ENCODE measurements at regions not wholly inside any gene's neighbourhood (a gene's known extent, or its start where the extent isn't known, plus 50 kb on each side); places are given as distances from the start of the nearest gene placed in this dataset.

DNA sequence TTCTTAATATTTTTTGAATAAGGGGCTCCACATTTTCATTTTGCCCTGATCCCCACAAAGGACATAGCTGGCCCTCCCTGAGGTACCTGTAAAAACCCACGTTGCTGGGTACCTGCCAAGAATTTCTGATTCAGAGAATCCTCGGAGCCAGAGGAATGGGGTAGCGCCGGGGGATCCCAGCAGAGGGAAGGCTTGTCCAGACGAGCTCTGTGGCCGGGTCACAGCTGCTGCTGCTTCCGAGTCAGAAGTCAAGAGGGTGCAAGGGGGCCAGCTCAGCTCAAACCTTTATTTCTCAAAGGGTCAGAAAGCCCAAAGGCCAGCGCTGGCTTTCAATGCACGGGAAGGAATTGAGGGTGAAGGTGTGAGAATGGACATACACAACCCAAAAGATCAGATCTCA, 68.9 kb upstream of the SDK2 start:
- peak; percentile 40 for DNase-seq
- Mint-ChIP-seq H3K4me3 (ENCODE audit: unreplicated experiment) (no peak overlapping the region), H3K4me1 (ENCODE audit: low read depth, unreplicated experiment) (peaks cover 37% of the 10 kb centered on the region), H3K27ac (ENCODE audit: unreplicated experiment) (no peak overlapping the region), H3K27me3 (ENCODE audit: unreplicated experiment) (peaks cover 7% of the 10 kb centered on the region), H3K36me3 (ENCODE audit: unreplicated experiment) (no peaks in the 10 kb centered on the region), H3K9me3 (ENCODE audit: unreplicated experiment) (peaks cover 12% of the 10 kb centered on the region)
- TF ChIP-seq, protein P1, sequence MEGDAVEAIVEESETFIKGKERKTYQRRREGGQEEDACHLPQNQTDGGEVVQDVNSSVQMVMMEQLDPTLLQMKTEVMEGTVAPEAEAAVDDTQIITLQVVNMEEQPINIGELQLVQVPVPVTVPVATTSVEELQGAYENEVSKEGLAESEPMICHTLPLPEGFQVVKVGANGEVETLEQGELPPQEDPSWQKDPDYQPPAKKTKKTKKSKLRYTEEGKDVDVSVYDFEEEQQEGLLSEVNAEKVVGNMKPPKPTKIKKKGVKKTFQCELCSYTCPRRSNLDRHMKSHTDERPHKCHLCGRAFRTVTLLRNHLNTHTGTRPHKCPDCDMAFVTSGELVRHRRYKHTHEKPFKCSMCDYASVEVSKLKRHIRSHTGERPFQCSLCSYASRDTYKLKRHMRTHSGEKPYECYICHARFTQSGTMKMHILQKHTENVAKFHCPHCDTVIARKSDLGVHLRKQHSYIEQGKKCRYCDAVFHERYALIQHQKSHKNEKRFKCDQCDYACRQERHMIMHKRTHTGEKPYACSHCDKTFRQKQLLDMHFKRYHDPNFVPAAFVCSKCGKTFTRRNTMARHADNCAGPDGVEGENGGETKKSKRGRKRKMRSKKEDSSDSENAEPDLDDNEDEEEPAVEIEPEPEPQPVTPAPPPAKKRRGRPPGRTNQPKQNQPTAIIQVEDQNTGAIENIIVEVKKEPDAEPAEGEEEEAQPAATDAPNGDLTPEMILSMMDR (IDR thresholded peaks at IDR 0.05; ENCODE audit: partially characterized antibody, unreplicated experiment), result no peak

DNA sequence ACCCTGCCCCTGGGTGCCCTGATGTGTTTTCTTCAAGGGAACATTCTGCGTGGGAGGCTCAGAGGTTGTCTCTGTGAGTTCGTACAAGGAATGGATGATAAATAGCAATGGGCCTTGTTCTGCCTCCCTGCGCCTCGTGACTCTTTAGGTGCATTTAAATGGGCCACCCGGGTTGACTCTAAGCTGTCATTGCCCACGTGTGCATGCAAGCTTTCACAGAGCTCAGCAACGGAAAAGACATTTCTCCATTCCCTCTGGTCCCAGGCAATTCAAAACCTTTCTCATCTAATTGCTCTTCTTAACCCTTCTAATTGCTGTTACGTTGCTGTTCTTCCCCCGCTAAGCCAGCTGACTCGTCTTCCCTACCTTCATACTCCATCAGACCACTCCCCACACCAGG, 71.5 kb upstream of the SDK2 start:
- Mint-ChIP-seq H3K27ac (ENCODE audit: unreplicated experiment) (no peak overlapping the region), H3K36me3 (ENCODE audit: unreplicated experiment) (no peaks in the 10 kb centered on the region), H3K27me3 (ENCODE audit: unreplicated experiment) (peaks cover 10% of the 10 kb centered on the region), H3K4me1 (ENCODE audit: low read depth, unreplicated experiment) (peaks cover 44% of the 10 kb centered on the region), H3K9me3 (ENCODE audit: unreplicated experiment) (peaks cover 17% of the 10 kb centered on the region), H3K4me3 (ENCODE audit: unreplicated experiment) (no peak overlapping the region)
- no peak for DNase-seq
- TF ChIP-seq, protein P1 (IDR thresholded peaks at IDR 0.05; ENCODE audit: partially characterized antibody, unreplicated experiment), result no peak

DNA sequence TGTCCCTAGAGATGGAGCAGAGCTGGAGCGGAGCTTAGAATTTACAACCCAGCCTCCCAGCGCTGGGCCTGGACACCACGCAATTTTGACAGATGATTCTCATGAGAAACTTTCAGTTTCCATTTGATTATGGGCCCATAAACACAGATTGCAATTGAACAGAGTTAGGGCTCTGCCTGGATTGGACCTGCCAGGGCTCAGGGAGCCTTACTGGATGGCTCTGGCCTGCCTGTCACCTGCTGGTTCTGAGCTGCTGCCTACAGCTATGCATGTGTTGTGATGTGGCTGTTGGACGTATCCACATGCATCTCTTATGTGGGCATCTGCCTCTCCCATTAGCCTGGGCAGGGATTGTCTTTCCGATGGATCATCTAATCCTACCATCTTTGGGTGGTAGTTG, 73.4 kb upstream of the SDK2 start:
- Mint-ChIP-seq H3K9me3 (ENCODE audit: unreplicated experiment) (peaks cover 12% of the 10 kb centered on the region), H3K27ac (ENCODE audit: unreplicated experiment) (no peak overlapping the region), H3K4me3 (ENCODE audit: unreplicated experiment) (no peak overlapping the region), H3K36me3 (ENCODE audit: unreplicated experiment) (no peaks in the 10 kb centered on the region), H3K4me1 (ENCODE audit: low read depth, unreplicated experiment) (peaks cover 32% of the 10 kb centered on the region), H3K27me3 (ENCODE audit: unreplicated experiment) (peaks cover 3% of the 10 kb centered on the region)
- no peak for DNase-seq
- TF ChIP-seq, protein P1 (IDR thresholded peaks at IDR 0.05; ENCODE audit: partially characterized antibody, unreplicated experiment), result no peak

DNA sequence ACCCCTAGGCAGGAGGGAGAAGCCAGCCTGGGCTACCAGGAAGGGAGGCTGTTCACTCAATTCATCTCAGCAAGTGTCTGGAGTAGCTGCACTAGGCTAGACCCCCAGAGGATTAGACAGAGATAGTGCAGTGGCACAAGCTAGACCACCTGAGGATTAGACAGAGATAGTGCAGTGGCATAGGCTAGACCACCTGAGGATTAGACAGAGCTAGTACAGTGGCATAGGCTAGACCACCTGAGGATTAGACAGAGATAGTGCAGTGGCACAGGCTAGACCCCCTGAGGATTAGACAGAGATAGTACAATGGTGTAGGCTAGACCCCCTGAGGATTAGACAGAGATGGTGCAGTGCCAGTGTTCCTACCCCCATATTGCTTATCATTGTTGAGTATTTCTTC, 74.1 kb upstream of the SDK2 start:
- H3K27ac Mint-ChIP-seq (ENCODE audit: unreplicated experiment), result no peak overlapping the region
- no peaks in the 10 kb centered on the region for H3K36me3 Mint-ChIP-seq (ENCODE audit: unreplicated experiment)
- TF ChIP-seq, protein P1 (IDR thresholded peaks at IDR 0.05; ENCODE audit: partially characterized antibody, unreplicated experiment), result no peak
- peaks cover 33% of the 10 kb centered on the region for H3K4me1 Mint-ChIP-seq (ENCODE audit: low read depth, unreplicated experiment)
- peaks cover 3% of the 10 kb centered on the region for H3K27me3 Mint-ChIP-seq (ENCODE audit: unreplicated experiment)
- no peak for DNase-seq
- no peak overlapping the region for H3K4me3 Mint-ChIP-seq (ENCODE audit: unreplicated experiment)
- peaks cover 12% of the 10 kb centered on the region for H3K9me3 Mint-ChIP-seq (ENCODE audit: unreplicated experiment)

DNA sequence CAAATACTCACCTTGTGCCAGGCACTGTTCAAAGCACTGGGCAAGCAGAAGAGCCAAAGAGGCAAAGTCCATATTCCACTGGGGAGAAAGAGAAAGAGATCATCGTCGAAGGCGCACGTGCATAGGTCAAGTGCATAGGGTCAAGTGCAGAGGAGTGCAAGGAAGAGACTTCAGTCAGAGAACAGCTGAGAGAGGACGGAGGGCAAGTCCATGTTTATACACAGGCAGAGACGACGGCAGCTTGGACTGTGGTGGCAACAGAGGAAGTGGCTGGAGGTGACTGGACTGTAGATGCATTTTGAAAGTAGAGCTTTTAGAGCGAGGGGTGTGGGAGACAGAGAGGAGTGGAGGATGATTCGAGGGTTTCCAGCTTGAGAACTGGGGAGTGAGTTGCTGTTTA, 74.7 kb upstream of the SDK2 start:
- TF ChIP-seq, protein P1 (IDR thresholded peaks at IDR 0.05; ENCODE audit: partially characterized antibody, unreplicated experiment), result no peak
- Mint-ChIP-seq H3K4me1 (ENCODE audit: low read depth, unreplicated experiment) (peaks cover 30% of the 10 kb centered on the region), H3K27ac (ENCODE audit: unreplicated experiment) (peak overlapping the region; percentile 77), H3K9me3 (ENCODE audit: unreplicated experiment) (peaks cover 12% of the 10 kb centered on the region), H3K27me3 (ENCODE audit: unreplicated experiment) (peaks cover 4% of the 10 kb centered on the region), H3K36me3 (ENCODE audit: unreplicated experiment) (no peaks in the 10 kb centered on the region), H3K4me3 (ENCODE audit: unreplicated experiment) (peak overlapping the region; percentile 45)
- DNase-seq, result no peak

All from glutamatergic neuron (in vitro differentiated cells).